GM12878 (cell line): ENCODE measurements at regions not wholly inside any gene's neighbourhood (a gene's known extent, or its start where the extent isn't known, plus 50 kb on each side); places are given as distances from the start of the nearest gene placed in this dataset.

Experiments
- POLR2A ChIP-seq: IDR thresholded peaks from 2 replicates; pipeline ENCODE4 v1.6.1; 2011; ENCODE audit warnings: low read depth, mild to moderate bottlenecking, low read length
- RAD21 ChIP-seq: IDR thresholded peaks from 2 replicates; pipeline ENCODE4 v1.6.1; 2011; ENCODE audit warnings: mild to moderate bottlenecking, low read depth, low read length, moderate library complexity; ENCODE audit not compliant: insufficient read depth
- TF ChIP-seq, protein P1 (sequence below): IDR thresholded peaks from 2 replicates; pipeline ENCODE4 v1.6.1; 2012; ENCODE audit warnings: low read length, inconsistent platforms

DNA sequence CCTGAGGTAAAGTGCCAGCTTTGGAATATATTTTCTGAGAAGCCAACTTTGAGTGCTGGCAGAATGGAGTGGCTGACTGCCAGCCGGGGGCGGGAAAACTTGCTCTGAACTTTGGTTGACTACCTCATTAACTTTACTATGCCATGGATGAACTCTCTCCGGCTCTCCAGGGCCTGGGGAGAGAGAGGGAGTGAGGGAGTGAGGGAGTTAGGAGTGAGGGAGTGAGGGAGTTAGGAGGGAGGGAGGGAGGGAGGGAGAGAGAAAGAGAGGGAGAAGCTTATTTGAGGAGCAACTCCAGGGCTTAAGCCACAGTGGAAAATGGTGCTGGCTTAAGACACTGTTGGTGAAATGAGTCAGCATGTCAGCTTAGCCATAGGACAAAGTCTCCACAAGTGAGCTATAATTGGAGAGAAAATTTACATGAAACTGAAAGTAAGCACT is 280.9 kb upstream of the RPS6KA3 start:
- TF ChIP-seq, protein P1, sequence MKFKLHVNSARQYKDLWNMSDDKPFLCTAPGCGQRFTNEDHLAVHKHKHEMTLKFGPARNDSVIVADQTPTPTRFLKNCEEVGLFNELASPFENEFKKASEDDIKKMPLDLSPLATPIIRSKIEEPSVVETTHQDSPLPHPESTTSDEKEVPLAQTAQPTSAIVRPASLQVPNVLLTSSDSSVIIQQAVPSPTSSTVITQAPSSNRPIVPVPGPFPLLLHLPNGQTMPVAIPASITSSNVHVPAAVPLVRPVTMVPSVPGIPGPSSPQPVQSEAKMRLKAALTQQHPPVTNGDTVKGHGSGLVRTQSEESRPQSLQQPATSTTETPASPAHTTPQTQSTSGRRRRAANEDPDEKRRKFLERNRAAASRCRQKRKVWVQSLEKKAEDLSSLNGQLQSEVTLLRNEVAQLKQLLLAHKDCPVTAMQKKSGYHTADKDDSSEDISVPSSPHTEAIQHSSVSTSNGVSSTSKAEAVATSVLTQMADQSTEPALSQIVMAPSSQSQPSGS, result no peak
- TF ChIP-seq POLR2A (no peak), RAD21 (no peak)
